Ovary (tissue), 3 donors: ENCODE measurements at regions not wholly inside any gene's neighbourhood (a gene's known extent, or its start where the extent isn't known, plus 50 kb on each side); places are given as distances from the start of the nearest gene placed in this dataset.

Experiments
- CTCF ChIP-seq, 3 donors: fragments of 450-650 bp in 2 of 3; fragments of 200-600 bp in 1 of 3; IDR thresholded peaks; one replicate each; pipeline versions ENCODE4 v1.5.1 to v1.8.0; 2016 to 2022; ENCODE audit warnings: antibody characterized with exemption in 3 of 3, mild to moderate bottlenecking in 1 of 3
- EP300 ChIP-seq: sonication (generic); formaldehyde crosslinking; IDR thresholded peaks from one replicate; pipeline ENCODE4 v1.6.1; 2017; ENCODE audit warnings: antibody characterized with exemption
- POLR2A ChIP-seq: fragments of 450-650 bp; IDR thresholded peaks from one replicate; pipeline ENCODE4 v1.6.1; 2017; ENCODE audit warnings: antibody characterized with exemption, mild to moderate bottlenecking, moderate library complexity
- donor health status: DM: no; HTN: no; CAD: no.

GRCh38 chr16:79519448-79519847 lies 81.1 kb downstream of the MAF start:
- TF ChIP-seq CTCF (IDR thresholded peaks at IDR 0.05) (no peak), EP300 (no peak), POLR2A (no peak)
